ENCODE measurements at regions not wholly inside any gene's neighbourhood (a gene's known extent, or its start where the extent isn't known, plus 50 kb on each side); places are given as distances from the start of the nearest gene placed in this dataset.

DNA sequence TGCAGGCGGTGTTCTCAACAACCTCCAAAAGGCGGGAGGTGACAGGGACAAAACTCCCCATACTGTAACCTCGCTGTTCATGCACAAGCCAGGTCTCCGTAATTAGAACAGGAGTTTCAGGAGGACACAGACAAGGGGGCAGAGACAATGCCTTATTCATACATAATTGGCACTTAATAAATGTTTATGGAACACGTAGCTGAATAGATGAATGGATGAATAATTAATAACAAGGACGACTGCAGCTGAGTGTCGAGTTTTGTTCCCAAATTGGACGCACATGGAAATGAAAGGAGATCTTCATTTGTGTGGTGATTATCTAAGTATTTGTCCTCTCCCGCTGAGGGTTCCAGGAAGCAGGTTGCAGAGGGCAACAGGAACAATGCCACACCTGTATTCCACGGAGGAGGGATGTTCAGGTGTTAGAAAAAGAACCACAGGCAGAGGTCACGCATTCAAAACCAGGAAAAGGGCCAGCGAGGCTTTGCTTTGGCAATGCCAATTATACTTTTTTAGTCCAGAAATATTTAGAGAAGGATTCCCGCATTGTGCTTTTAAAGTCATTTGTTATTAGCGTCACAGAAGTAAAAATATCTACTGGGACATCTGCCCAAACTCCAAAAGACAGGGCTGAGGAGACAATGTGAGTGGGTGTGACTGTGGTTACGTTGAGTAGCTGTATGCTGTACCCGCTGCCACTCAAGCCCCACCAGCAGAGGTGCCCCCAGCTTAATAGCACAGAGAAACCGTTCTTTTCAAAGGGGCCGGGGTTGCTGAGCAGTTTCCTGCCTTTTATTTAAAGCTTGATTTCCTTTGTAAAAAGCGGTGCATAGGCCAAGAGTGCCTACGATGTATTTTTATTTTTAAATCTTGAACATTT, 123.3 kb downstream of the PXDC1 start:
- CTCF ChIA-PET = no interaction called here
- intact Hi-C loops (cut with DNase I, micrococcal nuclease) = no loop called here
- TF ChIP-seq, protein P1, sequence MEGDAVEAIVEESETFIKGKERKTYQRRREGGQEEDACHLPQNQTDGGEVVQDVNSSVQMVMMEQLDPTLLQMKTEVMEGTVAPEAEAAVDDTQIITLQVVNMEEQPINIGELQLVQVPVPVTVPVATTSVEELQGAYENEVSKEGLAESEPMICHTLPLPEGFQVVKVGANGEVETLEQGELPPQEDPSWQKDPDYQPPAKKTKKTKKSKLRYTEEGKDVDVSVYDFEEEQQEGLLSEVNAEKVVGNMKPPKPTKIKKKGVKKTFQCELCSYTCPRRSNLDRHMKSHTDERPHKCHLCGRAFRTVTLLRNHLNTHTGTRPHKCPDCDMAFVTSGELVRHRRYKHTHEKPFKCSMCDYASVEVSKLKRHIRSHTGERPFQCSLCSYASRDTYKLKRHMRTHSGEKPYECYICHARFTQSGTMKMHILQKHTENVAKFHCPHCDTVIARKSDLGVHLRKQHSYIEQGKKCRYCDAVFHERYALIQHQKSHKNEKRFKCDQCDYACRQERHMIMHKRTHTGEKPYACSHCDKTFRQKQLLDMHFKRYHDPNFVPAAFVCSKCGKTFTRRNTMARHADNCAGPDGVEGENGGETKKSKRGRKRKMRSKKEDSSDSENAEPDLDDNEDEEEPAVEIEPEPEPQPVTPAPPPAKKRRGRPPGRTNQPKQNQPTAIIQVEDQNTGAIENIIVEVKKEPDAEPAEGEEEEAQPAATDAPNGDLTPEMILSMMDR (IDR thresholded peaks at IDR 0.05) = no peak
- H3K9me3 Mint-ChIP-seq = no peaks in the 10 kb centered on the region
- POLR2A ChIA-PET = no interaction called here
- H3K4me1 Mint-ChIP-seq (ENCODE audit: low read depth) = no peaks in the 10 kb centered on the region
- H3K27me3 ChIP-seq (ENCODE audit: control insufficient read depth in 1 of 2, insufficient read depth in 2 of 2, low read length in 2 of 2) = peaks cover 5 to 30% of the 10 kb centered on the region in 2 experiments
- H3K36me3 Mint-ChIP-seq (ENCODE audit: low read depth) = no peaks in the 10 kb centered on the region
- H3K4me3 Mint-ChIP-seq = no peak overlapping the region
- no peak overlapping the region for H3K27ac Mint-ChIP-seq
- peaks cover 42% of the 10 kb centered on the region for H3K27me3 Mint-ChIP-seq
- H3K4me3 ChIP-seq (ENCODE audit: low read length) = no peak overlapping the region
- peaks cover 3% of the 10 kb centered on the region for H3K4me1 ChIP-seq (ENCODE audit: insufficient read depth, low read length)
- DNase-seq = peak in 2 of 14 experiments; percentile 4 to 5
- no peak overlapping the region for H3K27ac ChIP-seq (ENCODE audit: low read depth in 1 of 2, low read length in 2 of 2)
- no peaks in the 10 kb centered on the region for H3K36me3 ChIP-seq (ENCODE audit: insufficient read depth, low read length)
- ATAC-seq (ENCODE audit: poor library complexity) = no peak
- H3K9me3 ChIP-seq (ENCODE audit: control insufficient read depth in 1 of 2, insufficient read depth in 1 of 2, low read length in 2 of 2) = peaks cover 0 to 7% of the 10 kb centered on the region in 2 experiments

DNA sequence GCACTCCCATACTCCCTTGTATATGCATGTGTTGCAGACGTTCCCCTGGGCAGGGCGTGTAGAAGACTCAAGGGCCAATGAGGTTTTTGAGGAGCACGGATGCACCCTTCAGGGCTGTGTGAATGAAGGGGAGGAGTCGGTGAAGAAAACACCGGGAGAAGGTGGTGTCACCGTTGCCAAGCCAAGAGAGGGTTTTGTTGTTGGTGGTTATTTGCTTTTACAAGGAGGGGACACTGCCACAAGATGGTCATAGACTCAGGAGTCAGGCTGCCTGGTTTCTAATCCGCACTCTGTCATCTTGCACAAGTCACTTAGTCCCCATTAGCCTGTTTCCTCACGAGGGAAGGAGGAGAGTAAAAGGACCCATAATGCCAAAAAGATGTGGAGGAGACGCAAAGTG, 124.0 kb downstream of the PXDC1 start:
- Histone ChIP-seq H3K4me3 (ENCODE audit: low read length) (no peak overlapping the region), H3K27ac (ENCODE audit: low read depth in 1 of 2, low read length in 2 of 2) (no peak overlapping the region), H3K4me1 (ENCODE audit: insufficient read depth, low read length) (peaks cover 3% of the 10 kb centered on the region), H3K9me3 (ENCODE audit: control insufficient read depth in 1 of 2, insufficient read depth in 1 of 2, low read length in 2 of 2) (peaks cover 0 to 8% of the 10 kb centered on the region in 2 experiments), H3K27me3 (ENCODE audit: control insufficient read depth in 1 of 2, insufficient read depth in 2 of 2, low read length in 2 of 2) (peaks cover 5 to 31% of the 10 kb centered on the region in 2 experiments), H3K36me3 (ENCODE audit: insufficient read depth, low read length) (no peaks in the 10 kb centered on the region)
- peaks cover 43% of the 10 kb centered on the region for H3K27me3 Mint-ChIP-seq
- no peak overlapping the region for H3K27ac Mint-ChIP-seq
- H3K36me3 Mint-ChIP-seq (ENCODE audit: low read depth) = no peaks in the 10 kb centered on the region
- TF ChIP-seq, protein P1 (IDR thresholded peaks at IDR 0.05) = no peak
- CTCF ChIA-PET = no interaction called here
- ATAC-seq (ENCODE audit: poor library complexity) (no peak), DNase-seq (no peak)
- no peak overlapping the region for H3K4me3 Mint-ChIP-seq
- intact Hi-C loops (cut with DNase I, micrococcal nuclease) = no loop called here
- H3K9me3 Mint-ChIP-seq = no peaks in the 10 kb centered on the region
- H3K4me1 Mint-ChIP-seq (ENCODE audit: low read depth) = no peaks in the 10 kb centered on the region
- POLR2A ChIA-PET = no interaction called here

DNA sequence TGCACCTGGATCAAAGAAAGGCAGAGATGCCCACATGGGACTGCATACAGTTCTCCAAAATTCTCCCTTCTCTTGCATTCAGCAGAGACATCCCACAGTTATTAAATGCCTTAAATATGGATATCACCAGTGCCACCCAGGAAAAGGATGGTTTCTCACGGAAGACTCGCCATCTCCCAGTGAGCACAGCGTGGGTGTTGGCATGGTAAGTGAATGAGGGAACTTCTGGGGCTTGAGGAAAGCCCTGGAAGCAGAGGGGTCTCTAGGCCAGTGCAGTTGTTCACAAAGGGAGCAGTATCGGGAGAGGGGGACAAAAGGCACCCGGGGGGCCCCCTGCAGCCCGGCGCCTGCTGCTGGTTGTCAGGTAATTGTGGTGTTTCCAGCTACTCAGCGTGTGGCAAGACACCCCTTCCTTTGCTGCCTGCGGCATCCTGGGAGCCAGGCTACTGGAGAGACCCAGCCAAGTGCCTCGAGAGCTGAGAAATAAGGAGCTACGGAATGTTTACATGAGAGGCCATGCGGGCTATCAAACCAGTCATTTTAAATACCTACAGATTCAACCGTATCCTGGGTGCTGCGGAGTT, 125.4 kb downstream of the PXDC1 start:
- Mint-ChIP-seq H3K9me3 (no peaks in the 10 kb centered on the region), H3K27ac (no peak overlapping the region), H3K4me1 (ENCODE audit: low read depth) (no peaks in the 10 kb centered on the region), H3K36me3 (ENCODE audit: low read depth) (no peaks in the 10 kb centered on the region), H3K27me3 (peaks cover 47% of the 10 kb centered on the region), H3K4me3 (no peak overlapping the region)
- H3K4me1 ChIP-seq (ENCODE audit: insufficient read depth, low read length) = peaks cover 3% of the 10 kb centered on the region
- CTCF ChIA-PET = no interaction called here
- TF ChIP-seq, protein P1 (IDR thresholded peaks at IDR 0.05) = no peak
- H3K9me3 ChIP-seq (ENCODE audit: control insufficient read depth in 1 of 2, insufficient read depth in 1 of 2, low read length in 2 of 2) = peaks cover 0 to 8% of the 10 kb centered on the region in 2 experiments
- intact Hi-C loops (cut with DNase I, micrococcal nuclease) = no loop called here
- H3K27ac ChIP-seq (ENCODE audit: low read depth in 1 of 2, low read length in 2 of 2) = no peak overlapping the region
- DNase-seq = no peak
- H3K27me3 ChIP-seq (ENCODE audit: control insufficient read depth in 1 of 2, insufficient read depth in 2 of 2, low read length in 2 of 2) = peaks cover 9 to 31% of the 10 kb centered on the region in 2 experiments
- POLR2A ChIA-PET = no interaction called here
- H3K36me3 ChIP-seq (ENCODE audit: insufficient read depth, low read length) = no peaks in the 10 kb centered on the region
- no peak overlapping the region for H3K4me3 ChIP-seq (ENCODE audit: low read length)
- ATAC-seq (ENCODE audit: poor library complexity) = no peak
